Neuronal stem cell (in vitro differentiated cells): ENCODE measurements at regions not wholly inside any gene's neighbourhood (a gene's known extent, or its start where the extent isn't known, plus 50 kb on each side); places are given as distances from the start of the nearest gene placed in this dataset.

Experiments used
- DNase-seq: peaks from one replicate; pipeline ENCODE4 v3.0.0-alpha.2; 2013; ENCODE audit warnings: low spot score
- H2AFZ ChIP-seq: one replicate; pipeline ENCODE4 v1.6.1; 2013; ENCODE audit warnings: mild to moderate bottlenecking, low read length, inconsistent platforms
- H2AK5ac ChIP-seq: 2 replicates; pipeline ENCODE4 v1.6.1; 2013; ENCODE audit warnings: low read depth, mild to moderate bottlenecking, inconsistent platforms, low read length, moderate library complexity, mixed read lengths
- H2BK120ac ChIP-seq: 2 replicates; pipeline ENCODE4 v1.6.1; 2013; ENCODE audit warnings: low read depth, mild to moderate bottlenecking, inconsistent platforms, low read length, moderate library complexity, mixed read lengths
- H2BK12ac ChIP-seq: one replicate; pipeline ENCODE4 v1.6.1; 2013; ENCODE audit warnings: low read length, inconsistent platforms
- H2BK15ac ChIP-seq: 2 replicates; pipeline ENCODE4 v1.6.1; 2013; ENCODE audit warnings: mild to moderate bottlenecking, low read length, inconsistent platforms, mixed read lengths
- H2BK5ac ChIP-seq: one replicate; pipeline ENCODE4 v1.6.1; 2013; ENCODE audit warnings: inconsistent platforms, mild to moderate bottlenecking, low read length, moderate library complexity
- H3K14ac ChIP-seq: one replicate; pipeline ENCODE4 v1.6.1; 2013; ENCODE audit warnings: low read length, inconsistent platforms
- H3K18ac ChIP-seq: 2 replicates; pipeline ENCODE4 v1.6.1; 2013; ENCODE audit warnings: low read length, inconsistent platforms
- H3K23ac ChIP-seq: 2 replicates; pipeline ENCODE4 v1.6.1; 2013; ENCODE audit warnings: low read depth, mild to moderate bottlenecking, mixed read lengths, low read length, inconsistent platforms; ENCODE audit not compliant: poor library complexity
- H3K27ac ChIP-seq: replicated peaks from 3 replicates; pipeline ENCODE4 v1.5.1; 2013; ENCODE audit warnings: low read length, inconsistent platforms
- H3K27me3 ChIP-seq, 3 experiments: 2 replicates each; pipeline ENCODE4 v1.6.1; 2013; ENCODE audit warnings: low read length in 3 of 3, mild to moderate bottlenecking in 2 of 3, inconsistent platforms in 1 of 3, low read depth in 1 of 3, mixed read lengths in 1 of 3, moderate library complexity in 1 of 3; ENCODE audit not compliant: control insufficient read depth in 3 of 3, insufficient read depth in 3 of 3
- H3K36me3 ChIP-seq, 2 donors: replicated peaks in 1 of 2; 2 replicates each; pipeline ENCODE4 v1.6.1; 2013; ENCODE audit warnings: low read length in 2 of 2; ENCODE audit not compliant: control insufficient read depth in 2 of 2, insufficient read depth in 2 of 2
- H3K4ac ChIP-seq: 2 replicates; pipeline ENCODE4 v1.6.1; 2013; ENCODE audit warnings: inconsistent platforms, mild to moderate bottlenecking, low read length, moderate library complexity
- H3K4me1 ChIP-seq, 2 donors: 1 replicate in 1 of 2; 2 replicates in 1 of 2; pipeline ENCODE4 v1.6.1; 2013; ENCODE audit warnings: low read length in 2 of 2, low read depth in 1 of 2; ENCODE audit not compliant: control insufficient read depth in 2 of 2, insufficient read depth in 1 of 2
- H3K4me2 ChIP-seq: one replicate; pipeline ENCODE4 v1.6.1; 2013; ENCODE audit warnings: mild to moderate bottlenecking, low read length, inconsistent platforms; ENCODE audit not compliant: insufficient read depth, poor library complexity, severe bottlenecking
- H3K4me3 ChIP-seq, 2 donors: 2 replicates each; pipeline ENCODE4 v1.5.1; 2013; ENCODE audit warnings: low read length in 2 of 2, mild to moderate bottlenecking in 2 of 2, inconsistent platforms in 1 of 2, moderate library complexity in 1 of 2
- H3K79me1 ChIP-seq: one replicate; pipeline ENCODE4 v1.6.1; 2013; ENCODE audit warnings: low read depth, mild to moderate bottlenecking, inconsistent platforms, low read length, moderate library complexity
- H3K9ac ChIP-seq: one replicate; pipeline ENCODE4 v1.6.1; 2013; ENCODE audit warnings: mild to moderate bottlenecking, low read depth, low read length, inconsistent platforms; ENCODE audit not compliant: poor library complexity
- H3K9me3 ChIP-seq, 2 donors: replicated peaks in 1 of 2; 2 replicates each; pipeline versions ENCODE3 to v1.6.1; 2013; ENCODE audit warnings: low read length in 2 of 2, mild to moderate bottlenecking in 2 of 2, inconsistent platforms in 1 of 2, low read depth in 1 of 2, mixed read lengths in 1 of 2, moderate library complexity in 1 of 2; ENCODE audit not compliant: control insufficient read depth in 2 of 2, insufficient read depth in 1 of 2
- H4K8ac ChIP-seq: one replicate; pipeline ENCODE4 v1.6.1; 2013; ENCODE audit warnings: low read depth, mild to moderate bottlenecking, inconsistent platforms, low read length, moderate library complexity
- H4K91ac ChIP-seq: one replicate; pipeline ENCODE4 v1.6.1; 2013; ENCODE audit warnings: low read length, low read depth, mild to moderate bottlenecking, inconsistent platforms; ENCODE audit not compliant: poor library complexity
- WGBS, 2 donors: extraction: QIAGEN DNeasy Blood & Tissue Kit; methylation state at CpG; one replicate each; pipeline ENCODE4 v1.1.7; 2013; ENCODE audit warnings: missing lambda C conversion rate in 2 of 2, mixed read lengths in 1 of 2; ENCODE audit not compliant: insufficient read length in 2 of 2, insufficient replicate concordance in 1 of 2; ENCODE audit errors: extremely low coverage in 2 of 2; 5-methylcytosine and 5-hydroxymethylcytosine counted together

DNA sequence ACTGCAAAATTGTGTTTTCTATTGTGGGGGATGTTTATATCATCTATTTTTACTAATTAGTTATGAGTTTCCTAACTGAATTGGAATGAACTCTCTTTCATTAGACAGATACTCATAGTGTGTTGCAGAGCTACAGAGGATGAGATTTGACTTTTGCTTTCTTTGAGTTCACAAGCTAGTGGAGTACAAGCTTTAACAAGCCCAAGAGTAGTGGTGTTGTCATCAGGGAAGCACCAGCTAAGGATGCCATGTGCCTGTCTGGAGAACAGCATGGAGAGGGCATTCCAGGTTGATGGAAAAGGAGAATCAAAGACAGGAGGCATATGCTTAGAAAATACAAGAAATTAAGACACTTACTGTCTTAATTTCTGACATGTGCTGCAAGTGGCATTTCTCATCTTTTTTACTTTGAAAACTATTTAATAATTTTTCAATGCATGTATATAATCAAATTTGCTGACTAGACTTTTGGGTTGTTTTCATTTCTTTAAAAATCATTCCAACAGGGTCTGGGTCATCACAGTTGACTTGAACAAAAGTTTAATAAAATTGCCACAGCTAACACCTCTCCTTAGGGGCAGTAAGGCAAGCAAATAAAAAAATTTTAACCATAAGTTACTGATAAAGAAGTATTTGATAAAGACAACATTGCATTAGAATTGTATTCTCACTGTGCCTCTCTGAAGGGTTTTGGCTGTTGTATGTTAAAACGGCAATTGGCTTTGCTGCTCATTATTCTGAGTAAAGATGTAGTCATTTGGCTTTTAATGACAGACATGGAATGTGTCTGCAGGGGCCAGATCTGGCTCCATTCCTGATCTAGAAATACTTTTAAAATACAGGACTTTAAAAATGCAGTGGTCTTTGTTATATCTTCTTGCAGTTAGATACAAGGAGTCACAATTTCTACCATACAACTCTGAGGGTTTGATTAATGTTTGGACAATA, 323.7 kb upstream of the CDH11 start:
- peaks cover 0 to 4% of the 10 kb centered on the region in 2 donors for H3K9me3 ChIP-seq
- no peaks in the 10 kb centered on the region for H3K36me3 ChIP-seq
- no peak overlapping the region for H2BK5ac ChIP-seq
- no peak overlapping the region for H4K8ac ChIP-seq
- no peak overlapping the region for H3K4me3 ChIP-seq
- H4K91ac ChIP-seq: no peak overlapping the region
- no peak for DNase-seq
- no peak overlapping the region for H2BK15ac ChIP-seq
- no peak overlapping the region for H3K4ac ChIP-seq
- H3K4me1 ChIP-seq: no peaks in the 10 kb centered on the region
- no peaks in the 10 kb centered on the region for H3K79me1 ChIP-seq
- no peak overlapping the region for H2AFZ ChIP-seq
- no peak overlapping the region for H3K4me2 ChIP-seq
- WGBS, 2 donors: no CpG with 5 or more reads among the region's 1 CpG
- no peak overlapping the region for H3K18ac ChIP-seq
- H3K27me3 ChIP-seq: no peaks in the 10 kb centered on the region
- H2AK5ac ChIP-seq: no peak overlapping the region
- H3K14ac ChIP-seq: no peak overlapping the region
- H2BK120ac ChIP-seq: no peak overlapping the region
- H2BK12ac ChIP-seq: no peak overlapping the region
- no peak overlapping the region for H3K27ac ChIP-seq
- no peak overlapping the region for H3K23ac ChIP-seq
- no peak overlapping the region for H3K9ac ChIP-seq

DNA sequence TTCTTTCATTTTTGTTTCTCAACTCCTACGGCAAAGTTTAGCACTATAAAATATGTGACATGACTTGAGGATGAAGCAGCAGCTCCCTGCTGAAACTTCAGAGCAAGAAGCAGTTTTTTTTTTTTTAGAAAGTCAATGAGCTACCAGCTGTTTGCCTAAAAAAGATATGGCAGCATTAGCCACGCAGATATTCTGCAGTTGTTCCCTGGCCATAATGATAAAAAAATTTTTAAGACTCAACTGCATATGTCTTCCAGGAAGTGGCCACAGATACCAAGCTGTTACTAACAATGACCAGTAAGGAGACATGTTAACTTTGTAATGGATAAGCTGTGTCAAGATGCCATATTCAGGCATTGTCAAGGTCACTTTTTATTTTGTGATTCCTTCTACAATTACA, 319.6 kb upstream of the CDH11 start:
- no peak overlapping the region for H2BK5ac ChIP-seq
- H4K8ac ChIP-seq: no peak overlapping the region
- H4K91ac ChIP-seq: no peak overlapping the region
- no peaks in the 10 kb centered on the region for H3K27me3 ChIP-seq
- no peak for DNase-seq
- no peak overlapping the region for H3K4ac ChIP-seq
- H2BK15ac ChIP-seq: no peak overlapping the region
- WGBS, 2 donors: no CpG with 5 or more reads among the region's 2 CpGs
- no peak overlapping the region for H3K18ac ChIP-seq
- H2AFZ ChIP-seq: no peak overlapping the region
- no peak overlapping the region for H3K4me3 ChIP-seq
- H3K9me3 ChIP-seq: no peaks in the 10 kb centered on the region
- no peak overlapping the region for H3K27ac ChIP-seq
- H2BK12ac ChIP-seq: no peak overlapping the region
- H3K4me1 ChIP-seq: no peaks in the 10 kb centered on the region
- H3K79me1 ChIP-seq: no peaks in the 10 kb centered on the region
- H3K36me3 ChIP-seq: no peaks in the 10 kb centered on the region
- H2BK120ac ChIP-seq: no peak overlapping the region
- no peak overlapping the region for H3K14ac ChIP-seq
- no peak overlapping the region for H2AK5ac ChIP-seq
- no peak overlapping the region for H3K9ac ChIP-seq
- H3K23ac ChIP-seq: no peak overlapping the region
- no peak overlapping the region for H3K4me2 ChIP-seq

- Histone ChIP-seq H3K18ac (no peak overlapping the region), H3K23ac (no peak overlapping the region), H3K9ac (no peak overlapping the region), H2BK120ac (no peak overlapping the region), H3K14ac (no peak overlapping the region), H4K91ac (no peak overlapping the region), H3K27me3 (no peaks in the 10 kb centered on the region), H3K4me1 (peaks cover 0 to 2% of the 10 kb centered on the region in 2 donors), H2AFZ (no peak overlapping the region), H2BK12ac (no peak overlapping the region), H2BK15ac (no peak overlapping the region), H2AK5ac (no peak overlapping the region), H3K36me3 (no peaks in the 10 kb centered on the region), H3K27ac (no peak overlapping the region), H3K4me3 (no peak overlapping the region), H4K8ac (no peak overlapping the region), H3K9me3 (no peaks in the 10 kb centered on the region), H3K79me1 (no peaks in the 10 kb centered on the region), H2BK5ac (no peak overlapping the region), H3K4me2 (no peak overlapping the region), H3K4ac (no peak overlapping the region)
- WGBS, 2 donors: no CpG with 5 or more reads among the region's 10 CpGs
- no peak for DNase-seq
Observed at GRCh38 chr16:65429504-65430181, 307.8 kb upstream of the CDH11 start.

DNA sequence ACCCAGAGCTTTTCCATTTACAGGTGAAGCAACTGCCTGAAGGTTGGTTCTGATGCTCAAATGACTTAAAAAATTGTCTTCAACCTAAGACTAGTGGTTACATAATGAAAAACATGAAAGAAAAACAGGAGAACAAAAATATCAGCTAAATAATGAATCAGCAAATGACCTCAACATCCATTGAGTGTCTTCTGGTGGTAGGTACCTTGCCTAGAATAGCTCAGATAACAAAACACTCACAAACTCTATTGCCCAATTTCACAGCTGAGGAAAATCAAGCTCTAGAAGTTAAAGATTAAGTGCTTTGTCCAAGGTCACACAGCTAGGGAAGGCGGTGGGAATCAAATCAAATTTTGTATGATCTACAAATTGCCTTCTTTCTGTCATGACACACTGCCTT, 304.6 kb upstream of the CDH11 start:
- Histone ChIP-seq H3K36me3 (no peaks in the 10 kb centered on the region), H3K79me1 (no peaks in the 10 kb centered on the region), H3K14ac (no peak overlapping the region), H2BK5ac (no peak overlapping the region), H3K27me3 (no peaks in the 10 kb centered on the region), H3K27ac (no peak overlapping the region), H3K23ac (no peak overlapping the region), H3K4me1 (peaks cover 0 to 2% of the 10 kb centered on the region in 2 donors), H2BK12ac (no peak overlapping the region), H2AFZ (no peak overlapping the region), H3K9ac (no peak overlapping the region), H3K18ac (no peak overlapping the region), H3K4me2 (no peak overlapping the region), H2BK120ac (no peak overlapping the region), H2BK15ac (no peak overlapping the region), H3K4ac (no peak overlapping the region), H4K91ac (no peak overlapping the region), H3K9me3 (no peaks in the 10 kb centered on the region), H4K8ac (no peak overlapping the region), H3K4me3 (no peak overlapping the region), H2AK5ac (no peak overlapping the region)
- no peak for DNase-seq
- no CpG with 5 or more reads among the region's 1 CpG for WGBS, 2 donors
